ENCODE measurements at regions not wholly inside any gene's neighbourhood (a gene's known extent, or its start where the extent isn't known, plus 50 kb on each side); places are given as distances from the start of the nearest gene placed in this dataset.

DNA sequence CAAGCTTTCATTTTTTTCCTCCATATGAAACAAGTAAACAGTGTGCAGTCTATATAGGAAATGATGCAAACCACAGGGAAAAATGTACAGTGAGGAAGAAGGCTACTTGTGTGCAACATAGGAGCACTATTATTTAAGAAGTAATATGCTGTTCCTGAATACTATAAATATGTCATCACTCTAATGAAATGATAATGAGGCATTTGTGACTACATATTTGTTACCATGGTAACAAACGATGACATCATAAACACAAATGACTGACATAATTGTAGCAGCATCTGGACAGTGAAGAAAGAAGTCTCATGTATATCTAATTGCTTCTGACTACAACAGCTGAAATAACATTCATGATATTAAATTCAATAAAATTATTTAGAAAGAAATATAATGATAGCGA lies 164.8 kb downstream of the C7orf25 start:
- H3K4me1 ChIP-seq: no peaks in the 10 kb centered on the region
- H3K27ac ChIP-seq: no peak overlapping the region
- DNase-seq: no peak
- TF ChIP-seq, protein P1, sequence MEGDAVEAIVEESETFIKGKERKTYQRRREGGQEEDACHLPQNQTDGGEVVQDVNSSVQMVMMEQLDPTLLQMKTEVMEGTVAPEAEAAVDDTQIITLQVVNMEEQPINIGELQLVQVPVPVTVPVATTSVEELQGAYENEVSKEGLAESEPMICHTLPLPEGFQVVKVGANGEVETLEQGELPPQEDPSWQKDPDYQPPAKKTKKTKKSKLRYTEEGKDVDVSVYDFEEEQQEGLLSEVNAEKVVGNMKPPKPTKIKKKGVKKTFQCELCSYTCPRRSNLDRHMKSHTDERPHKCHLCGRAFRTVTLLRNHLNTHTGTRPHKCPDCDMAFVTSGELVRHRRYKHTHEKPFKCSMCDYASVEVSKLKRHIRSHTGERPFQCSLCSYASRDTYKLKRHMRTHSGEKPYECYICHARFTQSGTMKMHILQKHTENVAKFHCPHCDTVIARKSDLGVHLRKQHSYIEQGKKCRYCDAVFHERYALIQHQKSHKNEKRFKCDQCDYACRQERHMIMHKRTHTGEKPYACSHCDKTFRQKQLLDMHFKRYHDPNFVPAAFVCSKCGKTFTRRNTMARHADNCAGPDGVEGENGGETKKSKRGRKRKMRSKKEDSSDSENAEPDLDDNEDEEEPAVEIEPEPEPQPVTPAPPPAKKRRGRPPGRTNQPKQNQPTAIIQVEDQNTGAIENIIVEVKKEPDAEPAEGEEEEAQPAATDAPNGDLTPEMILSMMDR (IDR thresholded peaks at IDR 0.05 in 4 of 5, conservative IDR thresholded peaks at IDR 0.05 in 1 of 5): no peak
- no peak for TF ChIP-seq POLR2A (IDR thresholded peaks at IDR 0.05)
- intact Hi-C loops (cut with DNase I; ENCODE audit: low total_unique reads) (no loop called here), in situ Hi-C loops (cut with MboI; ENCODE audit: low sequenced_read_pairs in 4 of 4) (no loop called here)
- H3K27me3 ChIP-seq: no peaks in the 10 kb centered on the region
- ATAC-seq: no peak
- no peaks in the 10 kb centered on the region for H3K36me3 ChIP-seq
- no peak overlapping the region for H3K4me3 ChIP-seq
- no peaks in the 10 kb centered on the region for H3K9me3 ChIP-seq

- H3K27ac ChIP-seq: peak overlapping the region in 1 of 4 donors; percentile 22
Measured at GRCh38 chr7:42746214-42746613, 165.7 kb downstream of the C7orf25 start.

DNA sequence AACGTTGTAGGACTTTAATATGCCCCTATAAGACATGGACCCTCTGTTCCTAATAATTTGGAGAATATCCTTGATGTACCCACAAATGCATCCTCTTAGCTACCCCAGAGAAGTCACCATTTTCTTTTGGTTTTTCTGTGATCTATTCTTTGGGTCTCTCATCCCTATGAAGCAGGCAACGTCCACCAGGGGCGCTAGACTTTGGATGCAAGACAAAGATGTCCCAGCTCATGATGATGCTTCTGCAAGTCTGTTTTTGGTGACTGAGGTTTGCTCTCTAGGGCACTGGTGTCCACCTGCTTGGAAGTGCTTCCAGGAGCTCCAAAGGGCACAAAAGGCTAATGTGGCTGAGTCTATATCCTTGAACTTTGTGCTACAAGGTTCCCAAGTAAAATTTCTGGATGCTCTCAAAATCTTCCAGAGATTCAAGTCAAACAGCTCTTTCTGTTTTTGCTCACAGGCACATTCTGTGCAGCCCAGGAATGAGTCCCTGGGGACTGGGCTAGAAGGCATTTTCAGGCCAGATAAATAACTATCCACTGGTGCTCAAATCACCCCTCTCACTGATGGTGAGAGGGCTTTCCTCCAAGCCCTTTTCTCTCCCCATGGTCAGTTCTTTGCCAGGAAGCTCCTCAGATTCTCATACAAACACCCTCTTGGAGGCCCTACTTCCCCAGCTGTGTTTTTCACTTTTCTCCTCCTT lies 166.4 kb downstream of the C7orf25 start:
- Histone ChIP-seq H3K9me3 (no peaks in the 10 kb centered on the region), H3K4me3 (no peak overlapping the region), H3K27me3 (no peaks in the 10 kb centered on the region), H3K27ac (peak overlapping the region in 1 of 4 donors; percentile 22), H3K4me1 (no peaks in the 10 kb centered on the region), H3K36me3 (no peaks in the 10 kb centered on the region)
- DNase-seq: peak; percentile 18 to 33
- TF ChIP-seq, protein P1 (IDR thresholded peaks at IDR 0.05 in 4 of 5, conservative IDR thresholded peaks at IDR 0.05 in 1 of 5): peak in 2 of 5 experiments; percentile 29 to 35
- TF ChIP-seq POLR2A (IDR thresholded peaks at IDR 0.05): no peak
- intact Hi-C loops (cut with DNase I; ENCODE audit: low total_unique reads): no loop called here
- peak; percentile 63 to 73 for ATAC-seq
- in situ Hi-C loops (cut with MboI; ENCODE audit: low sequenced_read_pairs in 4 of 4): no loop called here

More at GRCh38 chr7:42746214-42746613, 165.7 kb downstream of the C7orf25 start:
- in situ Hi-C loops (cut with MboI; ENCODE audit: low sequenced_read_pairs in 4 of 4): no loop called here
- TF ChIP-seq, protein P1 (IDR thresholded peaks at IDR 0.05 in 4 of 5, conservative IDR thresholded peaks at IDR 0.05 in 1 of 5): no peak
- TF ChIP-seq POLR2A (IDR thresholded peaks at IDR 0.05): no peak
- H3K4me3 ChIP-seq: no peak overlapping the region
- no peaks in the 10 kb centered on the region for H3K9me3 ChIP-seq
- no peaks in the 10 kb centered on the region for H3K36me3 ChIP-seq
- DNase-seq: no peak
- no peaks in the 10 kb centered on the region for H3K27me3 ChIP-seq
- intact Hi-C loops (cut with DNase I; ENCODE audit: low total_unique reads): no loop called here
- H3K4me1 ChIP-seq: no peaks in the 10 kb centered on the region
- ATAC-seq: no peak

DNA sequence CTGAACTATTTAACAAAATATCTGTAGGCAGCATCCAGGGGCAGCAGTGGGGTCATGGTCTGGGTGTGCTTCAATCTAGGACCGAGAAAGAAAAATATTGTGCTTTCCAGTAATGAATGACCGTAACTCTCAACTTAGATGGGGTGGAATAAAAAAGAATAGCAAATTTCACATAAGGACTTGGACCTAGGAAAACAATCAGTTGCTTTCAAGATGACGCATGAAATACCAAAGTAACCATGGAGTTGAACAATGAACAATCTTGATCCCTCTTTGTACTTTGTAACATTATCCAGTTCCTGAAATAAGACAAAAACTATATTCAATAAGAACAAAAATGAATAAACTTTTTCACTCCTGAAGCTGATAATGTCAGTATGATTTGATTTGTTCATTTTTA lies 167.1 kb downstream of the C7orf25 start:
- no peak for DNase-seq
- H3K9me3 ChIP-seq: no peaks in the 10 kb centered on the region
- no peaks in the 10 kb centered on the region for H3K36me3 ChIP-seq
- intact Hi-C loops (cut with DNase I; ENCODE audit: low total_unique reads) (no loop called here), in situ Hi-C loops (cut with MboI; ENCODE audit: low sequenced_read_pairs in 4 of 4) (no loop called here)
- no peaks in the 10 kb centered on the region for H3K27me3 ChIP-seq
- TF ChIP-seq POLR2A (IDR thresholded peaks at IDR 0.05): no peak
- TF ChIP-seq, protein P1 (IDR thresholded peaks at IDR 0.05 in 4 of 5, conservative IDR thresholded peaks at IDR 0.05 in 1 of 5): no peak
- no peak overlapping the region for H3K4me3 ChIP-seq
- no peak for ATAC-seq
- no peak overlapping the region for H3K27ac ChIP-seq
- H3K4me1 ChIP-seq: no peaks in the 10 kb centered on the region

Data from gastrocnemius medialis (tissue), 4 donors.